ENCODE measurements at regions not wholly inside any gene's neighbourhood (a gene's known extent, or its start where the extent isn't known, plus 50 kb on each side); places are given as distances from the start of the nearest gene placed in this dataset.

- no peak for TF ChIP-seq CTCF (IDR thresholded peaks at IDR 0.05)
- no peak for TF ChIP-seq EZH2phosphoT487 (IDR thresholded peaks at IDR 0.05)
Measured at GRCh38 chr19:30743702-30744101, 371.5 kb downstream of the ZNF536 start.

Measured in neural progenitor cell (in vitro differentiated cells).